Mesendoderm (in vitro differentiated cells): ENCODE measurements at regions not wholly inside any gene's neighbourhood (a gene's known extent, or its start where the extent isn't known, plus 50 kb on each side); places are given as distances from the start of the nearest gene placed in this dataset.

Experiments used
- DNase-seq: peaks from one replicate; pipeline ENCODE4 v3.0.0; 2013
- H2AK5ac ChIP-seq: 2 replicates; pipeline ENCODE4 v1.6.1; 2013; ENCODE audit warnings: low read length, inconsistent platforms
- H2BK120ac ChIP-seq: 2 replicates; pipeline ENCODE4 v1.6.1; 2013; ENCODE audit warnings: low read depth, mild to moderate bottlenecking, low read length, moderate library complexity, mixed read lengths
- H2BK15ac ChIP-seq: replicated peaks from 2 replicates; pipeline ENCODE4 v1.6.1; 2013; ENCODE audit warnings: low read depth, mild to moderate bottlenecking, moderate library complexity
- H2BK5ac ChIP-seq: 2 replicates; pipeline ENCODE4 v1.6.1; 2013; ENCODE audit warnings: low read length, inconsistent platforms
- H3K18ac ChIP-seq: 2 replicates; pipeline ENCODE4 v1.6.1; 2013; ENCODE audit warnings: mild to moderate bottlenecking, low read length, mixed read lengths
- H3K23ac ChIP-seq: one replicate; pipeline ENCODE4 v1.6.1; 2013; ENCODE audit warnings: low read length
- H3K27ac ChIP-seq: 2 replicates; pipeline ENCODE4 v1.5.1; 2013; ENCODE audit warnings: low read depth, mild to moderate bottlenecking, inconsistent platforms, low read length, moderate library complexity
- H3K27me3 ChIP-seq: 2 replicates; pipeline ENCODE4 v1.6.1; 2013; ENCODE audit warnings: low read length, control low read depth, mild to moderate bottlenecking, inconsistent platforms; ENCODE audit not compliant: insufficient read depth, poor library complexity
- H3K36me3 ChIP-seq: 2 replicates; pipeline ENCODE4 v1.6.1; 2013; ENCODE audit warnings: low read length, inconsistent platforms; ENCODE audit not compliant: control insufficient read depth, insufficient read depth
- H3K4ac ChIP-seq: one replicate; pipeline ENCODE4 v1.6.1; 2013; ENCODE audit warnings: low read depth, mild to moderate bottlenecking, low read length, moderate library complexity
- H3K4me1 ChIP-seq: 2 replicates; pipeline ENCODE4 v1.6.1; 2013; ENCODE audit warnings: low read depth, low read length, inconsistent platforms; ENCODE audit not compliant: control insufficient read depth
- H3K4me2 ChIP-seq: 2 replicates; pipeline ENCODE4 v1.6.1; 2013; ENCODE audit warnings: low read length
- H3K4me3 ChIP-seq: 2 replicates; pipeline ENCODE4 v1.5.1; 2013; ENCODE audit warnings: mild to moderate bottlenecking, low read length
- H3K56ac ChIP-seq: one replicate; pipeline ENCODE4 v1.6.1; 2013; ENCODE audit warnings: low read length
- H3K79me1 ChIP-seq: 2 replicates; pipeline ENCODE4 v1.6.1; 2013; ENCODE audit warnings: low read length, inconsistent platforms
- H3K79me2 ChIP-seq: 2 replicates; pipeline ENCODE4 v1.6.1; 2013; ENCODE audit warnings: mild to moderate bottlenecking, low read length; ENCODE audit not compliant: control insufficient read depth, insufficient read depth
- H3K9ac ChIP-seq: 2 replicates; pipeline ENCODE4 v1.6.1; 2013; ENCODE audit warnings: low read length, inconsistent platforms
- H4K5ac ChIP-seq: one replicate; pipeline ENCODE4 v1.6.1; 2013; ENCODE audit warnings: low read length
- H4K8ac ChIP-seq: one replicate; pipeline ENCODE4 v1.6.1; 2013; ENCODE audit warnings: low read depth, mild to moderate bottlenecking, control low read depth, low read length, moderate library complexity
- WGBS: extraction: QIAGEN DNeasy Blood & Tissue Kit; methylation state at CpG from one replicate; pipeline ENCODE4 v1.1.7; 2013; ENCODE audit warnings: low lambda C conversion rate, missing lambda C conversion rate; ENCODE audit not compliant: insufficient coverage; ENCODE audit errors: extremely low coverage; 5-methylcytosine and 5-hydroxymethylcytosine counted together

GRCh38 chr16:65861131-65861731 lies 505.3 kb upstream of the CDH5 start:
- Histone ChIP-seq H3K56ac (no peak overlapping the region), H3K4me3 (no peak overlapping the region), H4K8ac (no peak overlapping the region), H3K4ac (no peak overlapping the region), H3K18ac (no peak overlapping the region), H3K23ac (no peak overlapping the region), H2BK120ac (no peak overlapping the region), H3K79me2 (no peaks in the 10 kb centered on the region), H3K4me2 (no peak overlapping the region), H3K36me3 (no peaks in the 10 kb centered on the region), H2AK5ac (no peak overlapping the region), H3K9ac (no peak overlapping the region), H3K27ac (no peak overlapping the region), H3K4me1 (no peaks in the 10 kb centered on the region), H3K79me1 (no peaks in the 10 kb centered on the region), H3K27me3 (no peaks in the 10 kb centered on the region), H4K5ac (no peak overlapping the region), H2BK15ac (no peak overlapping the region), H2BK5ac (no peak overlapping the region)
- DNase-seq = no peak
- WGBS = no CpG with 5 or more reads among the region's 3 CpGs

- no peak overlapping the region for H3K4me2 ChIP-seq
- no peak overlapping the region for H2BK120ac ChIP-seq
Measured at GRCh38 chr16:65855171-65856145, 511.0 kb upstream of the CDH5 start.

GRCh38 chr16:65846210-65846602 lies 520.3 kb upstream of the CDH5 start:
- Histone ChIP-seq H3K36me3 (no peaks in the 10 kb centered on the region), H3K4me2 (no peak overlapping the region), H3K27ac (no peak overlapping the region), H3K79me1 (no peaks in the 10 kb centered on the region), H3K27me3 (no peaks in the 10 kb centered on the region), H3K79me2 (no peaks in the 10 kb centered on the region), H3K56ac (no peak overlapping the region), H3K23ac (no peak overlapping the region), H4K8ac (no peak overlapping the region), H3K4me3 (no peak overlapping the region), H3K9ac (no peak overlapping the region), H4K5ac (no peak overlapping the region), H2BK15ac (no peak overlapping the region), H3K4me1 (no peaks in the 10 kb centered on the region), H3K18ac (no peak overlapping the region), H2BK120ac (no peak overlapping the region), H3K4ac (no peak overlapping the region), H2AK5ac (no peak overlapping the region), H2BK5ac (no peak overlapping the region)
- no peak for DNase-seq
- WGBS = no CpG with 5 or more reads among the region's 1 CpG

More at GRCh38 chr16:65855171-65856145, 511.0 kb upstream of the CDH5 start:
- Histone ChIP-seq H3K18ac (no peak overlapping the region), H3K9ac (no peak overlapping the region), H3K23ac (no peak overlapping the region), H2BK15ac (no peak overlapping the region), H3K4ac (no peak overlapping the region), H2AK5ac (no peak overlapping the region), H3K4me1 (no peaks in the 10 kb centered on the region), H3K36me3 (no peaks in the 10 kb centered on the region), H3K56ac (no peak overlapping the region), H2BK5ac (no peak overlapping the region), H3K27ac (no peak overlapping the region), H4K8ac (no peak overlapping the region), H3K79me2 (no peaks in the 10 kb centered on the region), H3K79me1 (no peaks in the 10 kb centered on the region), H4K5ac (no peak overlapping the region), H3K27me3 (no peaks in the 10 kb centered on the region), H3K4me3 (no peak overlapping the region)
- no CpG with 5 or more reads among the region's 11 CpGs for WGBS
- no peak for DNase-seq

GRCh38 chr16:65845466-65846209 lies 520.9 kb upstream of the CDH5 start:
- H3K27ac ChIP-seq = no peak overlapping the region
- H4K5ac ChIP-seq = no peak overlapping the region
- H2AK5ac ChIP-seq = no peak overlapping the region
- no peak overlapping the region for H3K9ac ChIP-seq
- H3K79me2 ChIP-seq = no peaks in the 10 kb centered on the region
- no peak overlapping the region for H3K4ac ChIP-seq
- no peak overlapping the region for H2BK5ac ChIP-seq
- no peaks in the 10 kb centered on the region for H3K79me1 ChIP-seq
- H3K4me2 ChIP-seq = no peak overlapping the region
- H3K36me3 ChIP-seq = no peaks in the 10 kb centered on the region
- no peak overlapping the region for H4K8ac ChIP-seq
- no peak overlapping the region for H3K23ac ChIP-seq
- H2BK120ac ChIP-seq = no peak overlapping the region
- H3K56ac ChIP-seq = no peak overlapping the region
- peak; percentile 65 for DNase-seq
- no CpG with 5 or more reads among the region's 4 CpGs for WGBS
- no peak overlapping the region for H3K18ac ChIP-seq
- no peaks in the 10 kb centered on the region for H3K27me3 ChIP-seq
- H3K4me1 ChIP-seq = no peaks in the 10 kb centered on the region
- H2BK15ac ChIP-seq = peak overlapping the region; percentile 23
- H3K4me3 ChIP-seq = no peak overlapping the region

- no peak overlapping the region for H3K18ac ChIP-seq
- H3K9ac ChIP-seq = no peak overlapping the region
- H2BK120ac ChIP-seq = no peak overlapping the region
- DNase-seq = no peak
- H3K4me3 ChIP-seq = no peak overlapping the region
- no peak overlapping the region for H2BK15ac ChIP-seq
- no peaks in the 10 kb centered on the region for H3K27me3 ChIP-seq
- H3K27ac ChIP-seq = no peak overlapping the region
- no peak overlapping the region for H3K23ac ChIP-seq
- no peaks in the 10 kb centered on the region for H3K36me3 ChIP-seq
- no peak overlapping the region for H3K4me2 ChIP-seq
- no peak overlapping the region for H2BK5ac ChIP-seq
- H3K4ac ChIP-seq = no peak overlapping the region
- no peak overlapping the region for H4K5ac ChIP-seq
- H2AK5ac ChIP-seq = no peak overlapping the region
- H3K79me1 ChIP-seq = no peaks in the 10 kb centered on the region
- no peaks in the 10 kb centered on the region for H3K79me2 ChIP-seq
- H3K56ac ChIP-seq = no peak overlapping the region
- no peak overlapping the region for H4K8ac ChIP-seq
- H3K4me1 ChIP-seq = no peaks in the 10 kb centered on the region
- no CpG with 5 or more reads among the region's 2 CpGs for WGBS
Measured at GRCh38 chr16:65843941-65844340, 522.5 kb upstream of the CDH5 start.
